ENCODE measurements at regions not wholly inside any gene's neighbourhood (a gene's known extent, or its start where the extent isn't known, plus 50 kb on each side); places are given as distances from the start of the nearest gene placed in this dataset.

GRCh38 chr4:23577398-23577797, 312.4 kb downstream of the PPARGC1A start:
- no peak for TF ChIP-seq CTCF (IDR thresholded peaks at IDR 0.05)
- no peak for TF ChIP-seq POLR2A (IDR thresholded peaks at IDR 0.05)
